Activated naive CD4-positive, alpha-beta T cell treated with anti-CD3 and anti-CD28 coated beads for 36 hours (primary cell): ENCODE measurements at regions not wholly inside any gene's neighbourhood (a gene's known extent, or its start where the extent isn't known, plus 50 kb on each side); places are given as distances from the start of the nearest gene placed in this dataset.
A peak's percentile ranks its signal among the peaks of the same experiment; 100 is the strongest.

Experiments used
- CTCF ChIA-PET: fragments of 350-600 bp; sonication (Branson Sonifier 250); formaldehyde crosslinking; loops from one replicate; lab custom pipeline; 2021; ENCODE audit warnings: antibody characterized with exemption; lab: Charles Lee
- DNase-seq: peaks from one replicate; pipeline ENCODE4 v3.0.0-alpha.2; 2020
- H3K27ac Mint-ChIP-seq: one replicate; pipeline ENCODE4 v1.8.0; 2021; ENCODE audit warnings: mild to moderate bottlenecking, mixed read lengths
- H3K27me3 Mint-ChIP-seq: one replicate; pipeline ENCODE4 v1.8.0; 2021; ENCODE audit warnings: low read depth, mixed read lengths
- H3K36me3 Mint-ChIP-seq: one replicate; pipeline ENCODE4 v1.8.0; 2021; ENCODE audit warnings: low read depth, mixed read lengths
- H3K4me1 Mint-ChIP-seq: one replicate; pipeline ENCODE4 v1.8.0; 2021; ENCODE audit warnings: low read depth, mixed read lengths
- H3K4me3 Mint-ChIP-seq: one replicate; pipeline ENCODE4 v1.8.0; 2021; ENCODE audit warnings: mild to moderate bottlenecking, moderate library complexity, mixed read lengths
- H3K9me3 Mint-ChIP-seq: one replicate; pipeline ENCODE4 v1.8.0; 2021; ENCODE audit warnings: mixed read lengths
- intact Hi-C: fragments of 100-400 bp; cut with micrococcal nuclease; formaldehyde crosslinking; loops from one replicate; pipeline ENCODE4 v1.15.1; 2023

DNA sequence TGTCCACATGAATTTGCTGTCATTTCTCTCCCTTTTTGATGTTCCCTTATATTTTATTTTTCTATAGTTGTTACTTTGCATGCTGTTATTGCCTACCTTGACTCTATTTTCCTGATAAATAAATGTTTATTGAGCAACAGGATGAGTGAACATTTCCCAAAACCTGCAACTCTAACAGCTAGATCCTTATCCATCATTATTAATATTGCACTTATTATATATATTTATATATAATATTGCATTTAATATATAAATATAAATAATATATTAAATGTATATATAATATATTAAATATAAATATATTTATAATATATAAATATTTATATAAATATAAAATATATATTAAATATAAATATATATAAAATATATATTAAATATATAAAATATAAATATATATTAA, 436.1 kb upstream of the MMADHC start:
- no peaks in the 10 kb centered on the region for H3K27me3 Mint-ChIP-seq
- DNase-seq: no peak
- no peak overlapping the region for H3K4me3 Mint-ChIP-seq
- no peaks in the 10 kb centered on the region for H3K36me3 Mint-ChIP-seq
- CTCF ChIA-PET: no interaction called here
- no peak overlapping the region for H3K27ac Mint-ChIP-seq
- no peaks in the 10 kb centered on the region for H3K9me3 Mint-ChIP-seq
- intact Hi-C loops: loop anchor here (10.0 kb wide), 1 partner anchor 429 kb away; no protein-coding TSS in a partner anchor
- no peaks in the 10 kb centered on the region for H3K4me1 Mint-ChIP-seq

DNA sequence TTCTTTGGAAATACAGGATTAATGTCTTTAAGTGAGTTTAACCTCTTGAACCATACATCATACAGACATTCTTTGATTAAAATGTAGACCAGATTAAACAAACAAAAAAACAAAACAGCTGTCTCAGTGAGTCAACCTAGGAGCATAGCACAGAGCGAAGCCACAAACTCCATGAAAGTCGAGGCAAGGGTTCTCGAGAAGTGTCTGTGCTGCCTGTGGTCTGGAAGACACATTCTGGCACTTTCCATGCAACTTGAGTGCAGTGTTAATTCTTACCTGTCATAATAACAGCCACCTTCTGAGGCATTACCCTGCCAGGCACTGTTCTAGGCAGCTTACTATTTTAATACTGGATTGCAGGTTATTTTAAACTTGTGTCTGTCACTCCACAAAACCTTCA, 435.5 kb upstream of the MMADHC start:
- intact Hi-C loops: loop anchor here (10.0 kb wide), 1 partner anchor 428 kb away; no protein-coding TSS in a partner anchor
- DNase-seq: peak; percentile 28
- CTCF ChIA-PET: no interaction called here

DNA sequence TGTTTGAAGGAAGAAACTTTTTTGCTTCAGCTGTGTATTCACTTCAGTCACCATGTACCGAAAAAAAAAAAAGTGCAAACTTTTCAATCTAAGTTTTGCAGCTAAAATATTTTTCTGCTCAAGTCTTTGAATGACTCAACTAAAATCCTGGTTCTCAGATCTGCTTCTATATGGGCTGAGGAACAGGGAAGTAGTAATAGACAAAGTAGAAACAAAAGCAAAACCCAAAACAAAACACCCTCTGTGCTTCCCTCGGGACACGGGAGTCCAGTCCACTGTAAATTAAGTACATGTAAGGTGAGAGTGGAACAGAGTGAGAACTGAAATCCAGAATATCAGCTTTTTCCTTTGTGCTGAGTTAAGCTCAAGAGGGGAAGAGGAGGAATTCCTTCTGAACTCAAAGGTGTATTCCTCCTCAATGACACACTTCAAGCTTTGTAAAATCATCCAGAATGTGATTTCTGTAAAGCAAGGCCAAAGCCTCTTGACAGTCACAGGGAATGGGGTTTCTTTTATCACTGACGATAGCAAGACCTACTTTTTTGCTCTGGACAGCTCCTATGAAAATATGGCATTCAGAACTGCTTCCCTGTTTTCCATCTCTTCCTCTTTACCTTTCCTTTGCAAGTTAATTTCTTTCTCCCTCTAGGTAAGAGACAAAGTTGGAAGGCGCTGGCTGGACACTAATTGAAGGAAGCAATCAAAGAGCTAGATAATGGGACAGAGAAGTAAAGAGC, 433.5 kb upstream of the MMADHC start:
- H3K4me1 Mint-ChIP-seq: no peaks in the 10 kb centered on the region
- no peaks in the 10 kb centered on the region for H3K27me3 Mint-ChIP-seq
- H3K27ac Mint-ChIP-seq: no peak overlapping the region
- H3K9me3 Mint-ChIP-seq: no peaks in the 10 kb centered on the region
- H3K4me3 Mint-ChIP-seq: no peak overlapping the region
- CTCF ChIA-PET: no interaction called here
- no peak for DNase-seq
- intact Hi-C loops: loop anchor here (10.0 kb wide), 1 partner anchor 426 kb away; no protein-coding TSS in a partner anchor
- no peaks in the 10 kb centered on the region for H3K36me3 Mint-ChIP-seq

More for the DNA sequence above, 435.5 kb upstream of the MMADHC start:
- Mint-ChIP-seq H3K27me3 (no peaks in the 10 kb centered on the region), H3K36me3 (no peaks in the 10 kb centered on the region), H3K9me3 (no peaks in the 10 kb centered on the region), H3K4me1 (no peaks in the 10 kb centered on the region), H3K4me3 (no peak overlapping the region), H3K27ac (no peak overlapping the region)

DNA sequence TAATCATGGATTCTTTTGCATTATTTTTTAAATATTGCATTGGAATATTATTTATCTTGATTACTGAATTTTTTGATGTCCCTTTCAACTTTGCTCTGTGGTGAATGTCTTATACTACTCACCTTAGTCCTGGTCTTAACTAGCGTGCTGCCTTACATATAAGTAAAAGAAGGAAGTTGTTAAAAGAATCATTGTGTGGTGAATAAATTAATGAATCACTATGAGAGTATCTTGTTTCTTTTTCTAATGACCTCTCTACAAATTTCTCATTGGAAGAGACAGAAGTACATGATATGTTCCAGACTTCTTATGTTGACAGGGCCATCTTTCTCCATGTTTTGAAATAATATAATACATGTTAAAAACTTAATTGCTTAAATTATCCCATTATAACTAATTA, 432.6 kb upstream of the MMADHC start:
- Mint-ChIP-seq H3K4me1 (no peaks in the 10 kb centered on the region), H3K36me3 (no peaks in the 10 kb centered on the region), H3K27me3 (no peaks in the 10 kb centered on the region), H3K27ac (no peak overlapping the region), H3K9me3 (no peaks in the 10 kb centered on the region), H3K4me3 (no peak overlapping the region)
- DNase-seq: no peak
- intact Hi-C loops: loop anchor here (10.0 kb wide), 1 partner anchor 425 kb away; no protein-coding TSS in a partner anchor
- CTCF ChIA-PET: no interaction called here

DNA sequence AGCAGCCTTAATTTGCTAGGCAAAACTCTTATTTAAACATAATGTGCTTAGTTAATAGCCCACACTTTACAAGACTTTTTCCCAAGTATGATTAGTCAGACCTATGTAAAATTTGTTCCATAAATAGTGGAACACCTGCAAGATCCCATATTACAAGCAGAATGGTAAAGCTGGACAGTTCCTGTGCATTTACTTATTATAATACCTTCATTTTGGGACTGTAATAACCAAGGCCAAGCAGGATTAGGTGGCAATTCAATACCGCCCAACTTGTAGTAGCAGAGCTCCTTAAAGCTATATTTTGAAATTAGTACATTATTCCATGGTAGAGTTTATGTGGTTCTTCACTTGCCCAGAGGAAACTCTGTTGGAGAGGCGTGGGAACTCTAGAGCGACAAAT, 431.5 kb upstream of the MMADHC start:
- Mint-ChIP-seq H3K4me3 (no peak overlapping the region), H3K4me1 (no peaks in the 10 kb centered on the region), H3K9me3 (no peaks in the 10 kb centered on the region), H3K27ac (no peak overlapping the region), H3K27me3 (no peaks in the 10 kb centered on the region), H3K36me3 (no peaks in the 10 kb centered on the region)
- DNase-seq: no peak
- CTCF ChIA-PET: no interaction called here
- intact Hi-C loops: no loop called here

DNA sequence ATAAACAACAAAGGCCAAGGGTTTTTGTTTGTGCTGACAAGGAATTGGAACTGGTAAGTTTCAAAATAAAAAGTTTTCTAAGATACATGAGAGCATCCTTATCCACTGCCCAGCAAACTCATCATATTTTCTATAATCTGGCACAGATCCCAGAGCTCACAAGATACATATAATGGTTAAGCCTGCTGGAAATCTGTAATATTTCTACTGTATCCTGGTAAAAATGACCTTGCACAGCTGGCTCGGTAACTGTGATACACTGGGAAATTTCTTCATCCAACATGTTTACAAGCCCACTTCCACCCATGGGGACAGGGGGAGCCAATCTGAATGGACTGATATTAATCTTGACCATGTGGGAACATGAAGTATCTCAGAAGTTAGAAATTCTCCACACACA, 425.4 kb upstream of the MMADHC start:
- DNase-seq: no peak
- intact Hi-C loops: no loop called here
- no peaks in the 10 kb centered on the region for H3K4me1 Mint-ChIP-seq
- CTCF ChIA-PET: no interaction called here
- peaks cover 3% of the 10 kb centered on the region for H3K27me3 Mint-ChIP-seq
- H3K9me3 Mint-ChIP-seq: peaks cover 6% of the 10 kb centered on the region
- no peak overlapping the region for H3K4me3 Mint-ChIP-seq
- H3K27ac Mint-ChIP-seq: no peak overlapping the region
- no peaks in the 10 kb centered on the region for H3K36me3 Mint-ChIP-seq

DNA sequence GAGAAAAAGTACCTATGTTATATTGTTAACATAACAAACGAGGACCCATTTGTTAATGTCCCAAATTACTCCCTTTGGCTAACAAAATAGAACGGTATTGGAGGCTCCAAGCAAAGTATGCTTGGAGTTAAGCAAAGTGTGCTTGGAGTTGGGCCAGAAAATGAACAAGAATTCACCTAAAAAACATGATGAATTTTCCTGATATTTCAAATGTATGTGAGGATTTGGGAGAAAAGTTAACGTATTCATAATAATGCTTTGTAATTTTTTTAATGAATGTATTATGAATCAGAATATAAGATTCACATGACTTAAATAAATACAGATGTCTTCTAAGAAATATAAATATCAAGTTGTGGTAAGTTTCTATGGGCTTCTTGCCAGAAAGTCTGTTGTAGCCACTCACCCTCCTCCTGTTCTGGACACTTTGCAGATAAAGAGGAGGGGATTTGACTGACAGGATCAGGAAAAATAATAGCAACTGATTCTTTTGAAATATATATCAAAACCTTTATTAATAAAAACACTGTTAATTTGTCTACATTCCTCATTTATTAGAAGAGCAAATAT, 423.7 kb upstream of the MMADHC start:
- DNase-seq: no peak
- peaks cover 3% of the 10 kb centered on the region for H3K27me3 Mint-ChIP-seq
- peaks cover 6% of the 10 kb centered on the region for H3K9me3 Mint-ChIP-seq
- intact Hi-C loops: no loop called here
- no peak overlapping the region for H3K27ac Mint-ChIP-seq
- H3K36me3 Mint-ChIP-seq: no peaks in the 10 kb centered on the region
- CTCF ChIA-PET: no interaction called here
- H3K4me3 Mint-ChIP-seq: no peak overlapping the region
- no peaks in the 10 kb centered on the region for H3K4me1 Mint-ChIP-seq

DNA sequence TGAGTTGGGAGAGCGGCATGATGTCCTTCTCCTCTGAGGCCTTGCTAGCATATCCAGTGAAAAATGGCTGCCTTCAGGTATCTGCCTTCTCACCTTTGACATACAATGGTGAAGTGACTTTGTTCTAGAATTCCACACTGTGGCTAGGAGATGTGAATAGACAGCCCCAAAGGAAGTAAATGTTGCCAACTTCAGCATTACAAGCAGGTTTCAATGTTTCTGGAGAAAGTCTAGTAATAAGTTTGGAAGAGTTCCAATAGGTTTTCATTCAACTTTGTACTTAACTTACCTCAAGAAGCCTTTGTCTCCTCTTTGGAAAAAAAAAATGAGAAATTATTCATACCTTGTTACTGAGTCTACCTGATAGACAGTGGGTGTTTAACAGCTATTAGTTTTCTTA, 421.3 kb upstream of the MMADHC start:
- H3K27me3 Mint-ChIP-seq: peaks cover 3% of the 10 kb centered on the region
- H3K27ac Mint-ChIP-seq: no peak overlapping the region
- no peak overlapping the region for H3K4me3 Mint-ChIP-seq
- no peaks in the 10 kb centered on the region for H3K36me3 Mint-ChIP-seq
- H3K4me1 Mint-ChIP-seq: no peaks in the 10 kb centered on the region
- peaks cover 6% of the 10 kb centered on the region for H3K9me3 Mint-ChIP-seq
- DNase-seq: no peak
- intact Hi-C loops: no loop called here
- CTCF ChIA-PET: no interaction called here

DNA sequence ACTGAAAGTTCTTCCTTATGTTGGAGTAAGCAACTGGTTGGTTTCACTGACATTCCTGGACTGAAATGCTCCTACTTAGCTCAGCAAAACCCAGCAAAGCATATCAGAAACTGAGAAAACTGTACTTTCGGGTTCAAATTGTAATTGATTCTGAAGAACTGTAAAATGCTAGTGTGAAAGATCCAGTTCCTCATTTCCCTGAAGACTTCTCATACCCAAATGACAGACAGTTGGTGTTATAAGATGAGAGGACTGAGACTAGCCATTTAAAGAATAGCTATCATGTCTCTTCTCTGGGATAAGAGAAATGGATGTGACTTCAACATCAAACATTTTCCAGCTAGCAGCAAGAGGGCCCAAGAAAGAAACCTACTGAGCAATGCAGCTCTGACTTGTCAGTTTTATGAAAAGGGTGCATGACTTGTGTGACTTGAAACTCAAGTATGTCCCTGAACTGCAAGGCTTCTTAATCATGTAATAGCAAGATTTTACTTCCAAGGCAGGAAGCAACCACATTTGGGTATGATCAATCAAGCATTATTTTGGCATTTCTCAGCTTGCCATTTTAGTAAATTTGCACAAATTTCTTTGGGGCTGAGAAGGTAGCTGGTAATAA, 420.3 kb upstream of the MMADHC start:
- Mint-ChIP-seq H3K9me3 (peaks cover 6% of the 10 kb centered on the region), H3K27ac (no peak overlapping the region), H3K4me1 (no peaks in the 10 kb centered on the region), H3K4me3 (no peak overlapping the region), H3K36me3 (no peaks in the 10 kb centered on the region), H3K27me3 (peaks cover 3% of the 10 kb centered on the region)
- DNase-seq: no peak
- intact Hi-C loops: no loop called here
- CTCF ChIA-PET: no interaction called here

DNA sequence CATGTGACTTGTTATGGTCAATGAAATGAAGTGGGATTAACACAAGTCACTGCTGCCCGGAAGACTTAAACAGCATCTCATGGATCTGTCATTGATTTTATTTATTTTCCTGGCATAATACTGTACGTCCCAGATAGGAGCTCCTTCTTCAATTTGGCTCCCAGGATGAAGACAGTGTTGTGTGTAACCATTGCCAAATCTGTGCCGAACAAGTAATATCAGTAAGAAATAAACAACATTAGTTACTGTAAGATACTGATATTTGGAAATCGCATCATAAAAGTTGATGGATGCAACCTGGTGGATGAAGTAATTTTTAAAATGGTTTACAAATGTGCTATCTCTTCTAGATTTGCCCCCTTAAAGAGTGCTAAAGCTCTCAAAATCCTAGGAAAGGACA, 419.0 kb upstream of the MMADHC start:
- Mint-ChIP-seq H3K4me1 (no peaks in the 10 kb centered on the region), H3K4me3 (no peak overlapping the region), H3K27me3 (no peaks in the 10 kb centered on the region), H3K9me3 (peaks cover 2% of the 10 kb centered on the region), H3K36me3 (no peaks in the 10 kb centered on the region), H3K27ac (no peak overlapping the region)
- intact Hi-C loops: no loop called here
- CTCF ChIA-PET: no interaction called here
- DNase-seq: no peak

DNA sequence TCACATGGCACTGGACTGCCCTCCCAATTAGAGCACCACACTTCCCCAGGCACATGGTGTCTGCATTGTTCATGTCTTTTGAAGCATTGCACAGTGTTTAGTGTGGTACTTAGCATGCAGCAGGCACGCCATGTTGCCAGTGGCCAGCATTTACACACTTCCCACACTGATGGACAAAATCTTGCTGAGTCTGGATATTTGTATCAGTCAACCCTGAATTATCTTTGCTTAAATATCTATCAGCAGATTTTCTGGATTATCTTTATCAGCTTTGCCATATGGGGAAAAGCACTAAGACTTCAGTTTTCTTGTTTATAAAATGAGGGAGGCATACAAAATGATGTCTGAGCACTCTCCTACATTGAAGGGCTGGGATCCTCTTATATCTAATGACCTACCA, 416.0 kb upstream of the MMADHC start:
- no peak for DNase-seq
- Mint-ChIP-seq H3K4me1 (no peaks in the 10 kb centered on the region), H3K4me3 (no peak overlapping the region), H3K27ac (no peak overlapping the region), H3K9me3 (peaks cover 2% of the 10 kb centered on the region), H3K27me3 (no peaks in the 10 kb centered on the region), H3K36me3 (no peaks in the 10 kb centered on the region)
- intact Hi-C loops: no loop called here
- CTCF ChIA-PET: no interaction called here

DNA sequence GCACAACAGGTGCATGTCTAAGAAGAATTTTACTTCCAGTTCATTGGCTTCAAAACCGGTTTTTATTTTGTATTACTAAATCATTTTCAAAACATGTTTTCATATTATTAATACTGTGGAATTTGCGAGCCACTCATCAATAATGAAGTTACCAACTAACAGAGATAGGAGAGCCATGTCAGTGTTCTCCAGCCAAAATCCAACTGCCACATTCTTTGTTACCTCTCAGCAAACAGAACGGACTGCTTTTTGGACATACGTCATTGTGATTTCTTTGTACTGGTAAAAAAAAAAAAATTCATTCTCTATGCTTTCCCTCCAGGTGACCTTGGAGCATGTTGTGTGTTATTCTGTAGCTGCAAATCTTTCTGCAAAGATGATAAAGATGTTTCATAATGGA, 414.2 kb upstream of the MMADHC start:
- no peak for DNase-seq
- intact Hi-C loops: no loop called here
- CTCF ChIA-PET: no interaction called here
- Mint-ChIP-seq H3K4me1 (no peaks in the 10 kb centered on the region), H3K27me3 (no peaks in the 10 kb centered on the region), H3K36me3 (no peaks in the 10 kb centered on the region), H3K27ac (no peak overlapping the region), H3K4me3 (no peak overlapping the region), H3K9me3 (peaks cover 2% of the 10 kb centered on the region)

DNA sequence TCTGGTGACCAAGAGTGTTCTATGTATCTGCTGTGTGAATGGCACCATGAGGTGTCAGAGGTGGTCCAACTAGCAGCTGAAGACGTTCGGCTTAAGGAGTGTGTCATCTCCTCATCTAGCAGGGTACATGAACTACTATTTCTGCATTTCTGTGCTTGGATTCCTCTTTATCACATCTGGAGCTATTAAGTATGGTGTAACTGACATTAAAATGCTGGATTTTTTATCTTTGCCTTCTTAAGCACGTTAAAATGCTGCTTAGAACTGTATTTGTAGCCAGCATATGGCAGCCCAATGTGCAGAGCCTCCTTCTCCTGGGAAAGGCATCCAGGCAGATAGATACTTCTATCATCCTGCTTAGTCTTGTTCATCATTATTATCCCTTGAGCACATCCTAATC, 409.3 kb upstream of the MMADHC start:
- Mint-ChIP-seq H3K9me3 (peaks cover 5% of the 10 kb centered on the region), H3K4me1 (no peaks in the 10 kb centered on the region), H3K27me3 (no peaks in the 10 kb centered on the region), H3K36me3 (no peaks in the 10 kb centered on the region), H3K4me3 (no peak overlapping the region), H3K27ac (no peak overlapping the region)
- intact Hi-C loops: no loop called here
- DNase-seq: no peak
- CTCF ChIA-PET: no interaction called here
